Spleen (tissue), 7 donors: ENCODE measurements at regions not wholly inside any gene's neighbourhood (a gene's known extent, or its start where the extent isn't known, plus 50 kb on each side); places are given as distances from the start of the nearest gene placed in this dataset.

Experiments used
- POLR2A ChIP-seq, 3 donors: fragments of 450-650 bp; IDR thresholded peaks; one replicate each; pipeline ENCODE4 v1.5.1; 2017; ENCODE audit warnings: antibody characterized with exemption in 3 of 3, mild to moderate bottlenecking in 1 of 3
- POLR2AphosphoS5 ChIP-seq, 3 donors: sonication (generic); formaldehyde crosslinking; IDR thresholded peaks; one replicate each; pipeline ENCODE4 v1.5.1; 2017; ENCODE audit warnings: antibody characterized with exemption in 3 of 3
- TF ChIP-seq, protein P1 (sequence below), 11 experiments: fragments of 200-600 bp in 7 of 11; fragments of 450-650 bp in 4 of 11; sonication (generic) in 4 of 11; IDR thresholded peaks in 8 of 11; conservative IDR thresholded peaks in 3 of 11; 1 replicate in 7 of 11; 2 replicates in 4 of 11; pipeline versions ENCODE4 v1.4.0 to v1.8.0; 2016 to 2021; ENCODE audit warnings: antibody characterized with exemption in 11 of 11, inconsistent platforms in 4 of 11, mild to moderate bottlenecking in 1 of 11
- donor health status: DM: no; HTN: no; CAD: no; lungs with moderate emphysema.
- donor health status: DM: no; HTN: no; CAD: no.
- donor health status: DM: no; HTN: no; CAD: no.

DNA sequence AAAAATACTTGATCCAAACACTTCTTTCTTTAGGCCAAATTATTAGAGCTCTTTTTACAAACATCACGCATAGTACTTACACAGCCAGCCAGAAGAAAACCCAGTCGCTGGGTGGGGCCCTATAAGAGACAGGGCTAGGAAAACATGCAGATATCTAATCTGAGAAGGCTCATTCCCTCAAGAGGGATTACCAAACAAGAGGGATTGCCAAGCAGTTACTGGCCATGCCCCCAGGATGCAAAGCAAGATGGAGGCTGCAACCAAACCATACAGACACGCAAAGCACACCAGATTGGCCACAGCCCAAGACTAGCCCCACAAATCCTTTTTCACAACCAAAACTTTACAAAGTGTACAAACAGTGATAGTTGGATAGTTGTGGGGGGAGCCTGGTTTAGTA is 1235.4 kb upstream of the GJE1 start:
- TF ChIP-seq, protein P1, sequence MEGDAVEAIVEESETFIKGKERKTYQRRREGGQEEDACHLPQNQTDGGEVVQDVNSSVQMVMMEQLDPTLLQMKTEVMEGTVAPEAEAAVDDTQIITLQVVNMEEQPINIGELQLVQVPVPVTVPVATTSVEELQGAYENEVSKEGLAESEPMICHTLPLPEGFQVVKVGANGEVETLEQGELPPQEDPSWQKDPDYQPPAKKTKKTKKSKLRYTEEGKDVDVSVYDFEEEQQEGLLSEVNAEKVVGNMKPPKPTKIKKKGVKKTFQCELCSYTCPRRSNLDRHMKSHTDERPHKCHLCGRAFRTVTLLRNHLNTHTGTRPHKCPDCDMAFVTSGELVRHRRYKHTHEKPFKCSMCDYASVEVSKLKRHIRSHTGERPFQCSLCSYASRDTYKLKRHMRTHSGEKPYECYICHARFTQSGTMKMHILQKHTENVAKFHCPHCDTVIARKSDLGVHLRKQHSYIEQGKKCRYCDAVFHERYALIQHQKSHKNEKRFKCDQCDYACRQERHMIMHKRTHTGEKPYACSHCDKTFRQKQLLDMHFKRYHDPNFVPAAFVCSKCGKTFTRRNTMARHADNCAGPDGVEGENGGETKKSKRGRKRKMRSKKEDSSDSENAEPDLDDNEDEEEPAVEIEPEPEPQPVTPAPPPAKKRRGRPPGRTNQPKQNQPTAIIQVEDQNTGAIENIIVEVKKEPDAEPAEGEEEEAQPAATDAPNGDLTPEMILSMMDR (IDR thresholded peaks at IDR 0.05 in 8 of 11, conservative IDR thresholded peaks at IDR 0.05 in 3 of 11) = no peak
- TF ChIP-seq POLR2A (IDR thresholded peaks at IDR 0.05) (no peak), POLR2AphosphoS5 (IDR thresholded peaks at IDR 0.05) (no peak)
